Uterus (tissue), 3 donors: ENCODE measurements at regions not wholly inside any gene's neighbourhood (a gene's known extent, or its start where the extent isn't known, plus 50 kb on each side); places are given as distances from the start of the nearest gene placed in this dataset.

Experiments used
- DNase-seq, 2 donors: peaks; one replicate each; pipeline ENCODE4 v3.0.0-alpha.2; 2019 to 2020
- H3K27ac ChIP-seq, 2 donors: fragments of 200-600 bp; sonication (generic); 1 replicate in 1 of 2; 2 replicates in 1 of 2; pipeline ENCODE4 v1.5.1; 2016 to 2018
- H3K27me3 ChIP-seq, 2 donors: fragments of 200-600 bp; sonication (generic); one replicate each; pipeline ENCODE4 v1.5.1; 2018 to 2019; ENCODE audit warnings: control low read depth in 1 of 2
- H3K36me3 ChIP-seq, 2 donors: fragments of 200-600 bp; sonication (generic); one replicate each; pipeline ENCODE4 v1.5.1; 2019; ENCODE audit warnings: control low read depth in 1 of 2
- H3K4me1 ChIP-seq, 2 donors: fragments of 200-600 bp; sonication (generic); one replicate each; pipeline ENCODE4 v1.5.1; 2018 to 2019; ENCODE audit warnings: control low read depth in 1 of 2
- H3K4me3 ChIP-seq, 2 donors: fragments of 200-600 bp; sonication (generic); 1 replicate in 1 of 2; 2 replicates in 1 of 2; pipeline ENCODE4 v1.5.1; 2018 to 2019; ENCODE audit warnings: mild to moderate bottlenecking in 1 of 2
- H3K9me3 ChIP-seq, 2 donors: fragments of 200-600 bp; sonication (generic); one replicate each; pipeline ENCODE4 v1.5.1; 2019; ENCODE audit warnings: control low read depth in 1 of 2
- CTCF ChIP-seq, 4 experiments: fragments of 200-600 bp in 2 of 4; fragments of 450-650 bp in 2 of 4; sonication (generic) in 2 of 4; IDR thresholded peaks; one replicate each; pipeline ENCODE4 v1.5.1; 2016 to 2019; ENCODE audit warnings: antibody characterized with exemption in 4 of 4, mild to moderate bottlenecking in 2 of 4, moderate library complexity in 1 of 4
- POLR2A ChIP-seq, 2 donors: fragments of 450-650 bp; IDR thresholded peaks; one replicate each; pipeline ENCODE4 v1.6.1; 2016; ENCODE audit warnings: antibody characterized with exemption in 2 of 2, mild to moderate bottlenecking in 1 of 2, moderate library complexity in 1 of 2
- intact Hi-C: fragments of 100-400 bp; cut with DNase I; formaldehyde crosslinking; loops from one replicate; pipeline ENCODE4 v1.15.1; 2023; ENCODE audit warnings: low total_unique reads
- donor health status: DM: yes; HTN: yes; CAD: no.

GRCh38 chr10:2895594-2896196, 171.7 kb upstream of the PFKP start:
- Histone ChIP-seq H3K27ac (no peak overlapping the region), H3K36me3 (no peaks in the 10 kb centered on the region), H3K9me3 (no peaks in the 10 kb centered on the region), H3K4me3 (no peak overlapping the region), H3K4me1 (no peaks in the 10 kb centered on the region), H3K27me3 (no peaks in the 10 kb centered on the region)
- TF ChIP-seq CTCF (IDR thresholded peaks at IDR 0.05) (no peak), POLR2A (IDR thresholded peaks at IDR 0.05) (no peak)
- intact Hi-C loops = no loop called here
- no peak for DNase-seq

GRCh38 chr10:2893991-2894390, 173.4 kb upstream of the PFKP start:
- DNase-seq = no peak

GRCh38 chr10:2893158-2893845, 174.0 kb upstream of the PFKP start:
- intact Hi-C loops = no loop called here
- Histone ChIP-seq H3K27me3 (no peaks in the 10 kb centered on the region), H3K36me3 (no peaks in the 10 kb centered on the region), H3K4me3 (no peak overlapping the region), H3K4me1 (no peaks in the 10 kb centered on the region), H3K27ac (no peak overlapping the region), H3K9me3 (no peaks in the 10 kb centered on the region)
- TF ChIP-seq POLR2A (IDR thresholded peaks at IDR 0.05) (no peak), CTCF (IDR thresholded peaks at IDR 0.05) (no peak)
- no peak for DNase-seq

More at GRCh38 chr10:2893991-2894390, 173.4 kb upstream of the PFKP start:
- H3K36me3 ChIP-seq = no peaks in the 10 kb centered on the region
- no peaks in the 10 kb centered on the region for H3K27me3 ChIP-seq
- H3K4me3 ChIP-seq = no peak overlapping the region
- no peaks in the 10 kb centered on the region for H3K4me1 ChIP-seq
- no peak overlapping the region for H3K27ac ChIP-seq
- no peak for TF ChIP-seq POLR2A (IDR thresholded peaks at IDR 0.05)
- TF ChIP-seq CTCF (IDR thresholded peaks at IDR 0.05) = no peak
- intact Hi-C loops = no loop called here
- no peaks in the 10 kb centered on the region for H3K9me3 ChIP-seq

- Histone ChIP-seq H3K27me3 (no peaks in the 10 kb centered on the region), H3K4me3 (no peak overlapping the region), H3K4me1 (no peaks in the 10 kb centered on the region), H3K9me3 (no peaks in the 10 kb centered on the region), H3K27ac (no peak overlapping the region), H3K36me3 (no peaks in the 10 kb centered on the region)
- intact Hi-C loops = no loop called here
- DNase-seq = no peak
- TF ChIP-seq CTCF (IDR thresholded peaks at IDR 0.05) (no peak), POLR2A (IDR thresholded peaks at IDR 0.05) (no peak)
These were observed 175.6 kb upstream of the PFKP start for GRCh38 chr10:2891770-2892124.

GRCh38 chr10:2891073-2891769, 176.1 kb upstream of the PFKP start:
- no peak for DNase-seq
- TF ChIP-seq CTCF (IDR thresholded peaks at IDR 0.05) = no peak
- TF ChIP-seq POLR2A (IDR thresholded peaks at IDR 0.05) = no peak
- Histone ChIP-seq H3K4me3 (no peak overlapping the region), H3K36me3 (no peaks in the 10 kb centered on the region), H3K27me3 (no peaks in the 10 kb centered on the region), H3K9me3 (no peaks in the 10 kb centered on the region), H3K4me1 (no peaks in the 10 kb centered on the region), H3K27ac (no peak overlapping the region)
- intact Hi-C loops = no loop called here
